Prostate gland (tissue), 2 donors: ENCODE measurements at regions not wholly inside any gene's neighbourhood (a gene's known extent, or its start where the extent isn't known, plus 50 kb on each side); places are given as distances from the start of the nearest gene placed in this dataset.

Experiments used
- POLR2A ChIP-seq: fragments of 450-650 bp; IDR thresholded peaks from one replicate; pipeline ENCODE4 v1.6.1; 2016; ENCODE audit warnings: antibody characterized with exemption, mild to moderate bottlenecking
- POLR2AphosphoS5 ChIP-seq: sonication (generic); formaldehyde crosslinking; IDR thresholded peaks from one replicate; pipeline ENCODE4 v1.6.1; 2017; ENCODE audit warnings: antibody characterized with exemption
- TF ChIP-seq, protein P1 (sequence below), 4 experiments: fragments of 200-600 bp in 2 of 4; fragments of 450-650 bp in 2 of 4; sonication (generic) in 2 of 4; IDR thresholded peaks; 1 replicate in 3 of 4; 2 replicates in 1 of 4; pipeline ENCODE4 v1.5.1; 2016 to 2019; ENCODE audit warnings: antibody characterized with exemption in 4 of 4, mild to moderate bottlenecking in 2 of 4, moderate library complexity in 2 of 4

DNA sequence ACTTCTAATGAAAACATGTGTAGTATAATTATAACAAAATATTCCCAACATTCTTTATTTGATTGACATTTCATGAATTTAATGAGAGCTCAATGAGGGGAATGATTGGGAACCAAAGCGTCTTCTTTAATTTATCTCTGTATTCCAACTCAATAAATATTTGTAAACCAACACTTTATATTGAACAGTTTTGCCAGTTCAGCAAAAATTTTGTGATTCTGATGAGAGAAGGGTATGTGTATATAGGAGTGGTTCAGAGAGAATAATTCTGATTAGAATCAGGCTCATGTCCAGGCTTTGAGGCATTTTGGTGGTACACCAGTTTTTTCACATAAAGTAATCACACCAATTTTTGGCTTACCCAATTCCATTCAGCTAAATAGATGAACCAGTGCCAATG is 564.2 kb downstream of the TMTC2 start:
- no peak for TF ChIP-seq POLR2AphosphoS5
- TF ChIP-seq, protein P1, sequence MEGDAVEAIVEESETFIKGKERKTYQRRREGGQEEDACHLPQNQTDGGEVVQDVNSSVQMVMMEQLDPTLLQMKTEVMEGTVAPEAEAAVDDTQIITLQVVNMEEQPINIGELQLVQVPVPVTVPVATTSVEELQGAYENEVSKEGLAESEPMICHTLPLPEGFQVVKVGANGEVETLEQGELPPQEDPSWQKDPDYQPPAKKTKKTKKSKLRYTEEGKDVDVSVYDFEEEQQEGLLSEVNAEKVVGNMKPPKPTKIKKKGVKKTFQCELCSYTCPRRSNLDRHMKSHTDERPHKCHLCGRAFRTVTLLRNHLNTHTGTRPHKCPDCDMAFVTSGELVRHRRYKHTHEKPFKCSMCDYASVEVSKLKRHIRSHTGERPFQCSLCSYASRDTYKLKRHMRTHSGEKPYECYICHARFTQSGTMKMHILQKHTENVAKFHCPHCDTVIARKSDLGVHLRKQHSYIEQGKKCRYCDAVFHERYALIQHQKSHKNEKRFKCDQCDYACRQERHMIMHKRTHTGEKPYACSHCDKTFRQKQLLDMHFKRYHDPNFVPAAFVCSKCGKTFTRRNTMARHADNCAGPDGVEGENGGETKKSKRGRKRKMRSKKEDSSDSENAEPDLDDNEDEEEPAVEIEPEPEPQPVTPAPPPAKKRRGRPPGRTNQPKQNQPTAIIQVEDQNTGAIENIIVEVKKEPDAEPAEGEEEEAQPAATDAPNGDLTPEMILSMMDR (IDR thresholded peaks at IDR 0.05): no peak
- no peak for TF ChIP-seq POLR2A
